CD8-positive, alpha-beta memory T cell (primary cell): ENCODE measurements at regions not wholly inside any gene's neighbourhood (a gene's known extent, or its start where the extent isn't known, plus 50 kb on each side); places are given as distances from the start of the nearest gene placed in this dataset.

Source experiments
- CTCF ChIA-PET: fragments of 350-600 bp; sonication (Branson Sonifier 250); formaldehyde crosslinking; loops from one replicate; lab custom pipeline; 2021; ENCODE audit warnings: antibody characterized with exemption; lab: Charles Lee
- POLR2A ChIA-PET: fragments of 350-600 bp; sonication (Branson Sonifier 250); formaldehyde crosslinking; loops from one replicate; lab custom pipeline; 2021; ENCODE audit warnings: antibody characterized with exemption; lab: Charles Lee
- DNase-seq, 5 donors: peaks; one replicate each; pipeline versions ENCODE4 v3.0.0 to v3.0.0-alpha.2; 2020 to 2022; ENCODE audit warnings: mixed read lengths in 1 of 5
- H3K27ac ChIP-seq: one replicate; pipeline ENCODE4 v1.7.0; 2013; ENCODE audit warnings: low read depth, mild to moderate bottlenecking, low read length, moderate library complexity
- H3K27me3 ChIP-seq: 2 replicates; pipeline ENCODE4 v1.7.0; 2013; ENCODE audit warnings: low read length, mild to moderate bottlenecking; ENCODE audit not compliant: insufficient read depth, poor library complexity, severe bottlenecking
- H3K36me3 ChIP-seq: 2 replicates; pipeline ENCODE4 v1.7.0; 2013; ENCODE audit warnings: mild to moderate bottlenecking, low read length, moderate library complexity; ENCODE audit not compliant: insufficient read depth
- H3K4me1 ChIP-seq: 2 replicates; pipeline ENCODE4 v1.7.0; 2013; ENCODE audit warnings: mild to moderate bottlenecking, low read length, moderate library complexity; ENCODE audit not compliant: insufficient read depth
- H3K4me3 ChIP-seq: 2 replicates; pipeline ENCODE4 v1.7.0; 2013; ENCODE audit warnings: mild to moderate bottlenecking, low read length
- H3K9me3 ChIP-seq: 2 replicates; pipeline ENCODE4 v1.7.0; 2013; ENCODE audit warnings: mild to moderate bottlenecking, low read length
- H3K27ac Mint-ChIP-seq, 8 donors: one replicate each; pipeline ENCODE4 v1.8.0; 2020 to 2021; ENCODE audit warnings: mixed read lengths in 8 of 8, mild to moderate bottlenecking in 6 of 8, inconsistent platforms in 3 of 8, moderate library complexity in 3 of 8
- H3K27me3 Mint-ChIP-seq, 2 donors: one replicate each; pipeline ENCODE4 v1.8.0; 2020 to 2021; ENCODE audit warnings: mixed read lengths in 2 of 2, mild to moderate bottlenecking in 1 of 2, moderate library complexity in 1 of 2
- H3K36me3 Mint-ChIP-seq, 3 donors: one replicate each; pipeline ENCODE4 v1.8.0; 2020 to 2021; ENCODE audit warnings: mixed read lengths in 3 of 3, inconsistent platforms in 1 of 3, mild to moderate bottlenecking in 1 of 3
- H3K4me1 Mint-ChIP-seq, 3 donors: one replicate each; pipeline ENCODE4 v1.8.0; 2020 to 2021; ENCODE audit warnings: mixed read lengths in 3 of 3, inconsistent platforms in 1 of 3, mild to moderate bottlenecking in 1 of 3
- H3K4me3 Mint-ChIP-seq, 7 donors: one replicate each; pipeline ENCODE4 v1.8.0; 2020 to 2021; ENCODE audit warnings: mixed read lengths in 7 of 7, mild to moderate bottlenecking in 6 of 7, moderate library complexity in 4 of 7, inconsistent platforms in 2 of 7
- H3K9me3 Mint-ChIP-seq, 5 donors: one replicate each; pipeline ENCODE4 v1.8.0; 2020 to 2022; ENCODE audit warnings: mixed read lengths in 5 of 5, mild to moderate bottlenecking in 3 of 5, moderate library complexity in 2 of 5, inconsistent platforms in 1 of 5

GRCh38 chr18:76208678-76209306 is 286.2 kb downstream of the ZNF516 start:
- DNase-seq, result no peak
- H3K4me1 Mint-ChIP-seq, result peaks cover 0 to 2% (median 0%) of the 10 kb centered on the region in 3 donors
- Histone ChIP-seq H3K36me3 (no peaks in the 10 kb centered on the region), H3K27ac (no peak overlapping the region), H3K9me3 (no peaks in the 10 kb centered on the region), H3K4me1 (peaks cover 12% of the 10 kb centered on the region), H3K27me3 (no peaks in the 10 kb centered on the region), H3K4me3 (no peak overlapping the region)
- no peaks in the 10 kb centered on the region for H3K36me3 Mint-ChIP-seq
- ChIA-PET POLR2A (no interaction called here), CTCF (no interaction called here)
- no peak overlapping the region for H3K27ac Mint-ChIP-seq
- peaks cover 0 to 4% of the 10 kb centered on the region in 2 donors for H3K27me3 Mint-ChIP-seq
- no peak overlapping the region for H3K4me3 Mint-ChIP-seq
- H3K9me3 Mint-ChIP-seq, result peaks cover 0 to 2% (median 0%) of the 10 kb centered on the region in 5 donors

GRCh38 chr18:76205906-76206305 is 289.1 kb downstream of the ZNF516 start:
- Mint-ChIP-seq H3K9me3 (peaks cover 0 to 6% (median 0%) of the 10 kb centered on the region in 5 donors), H3K27ac (no peak overlapping the region), H3K4me1 (no peaks in the 10 kb centered on the region), H3K4me3 (no peak overlapping the region), H3K27me3 (peaks cover 0 to 2% of the 10 kb centered on the region in 2 donors), H3K36me3 (no peaks in the 10 kb centered on the region)
- Histone ChIP-seq H3K4me3 (no peak overlapping the region), H3K27ac (no peak overlapping the region), H3K9me3 (no peaks in the 10 kb centered on the region), H3K27me3 (no peaks in the 10 kb centered on the region), H3K4me1 (no peaks in the 10 kb centered on the region), H3K36me3 (no peaks in the 10 kb centered on the region)
- CTCF ChIA-PET, result no interaction called here
- POLR2A ChIA-PET, result no interaction called here
- DNase-seq, result no peak

GRCh38 chr18:76203552-76203951 is 291.5 kb downstream of the ZNF516 start:
- H3K9me3 ChIP-seq, result no peaks in the 10 kb centered on the region
- Mint-ChIP-seq H3K9me3 (peaks cover 0 to 6% (median 0%) of the 10 kb centered on the region in 5 donors), H3K4me1 (no peaks in the 10 kb centered on the region), H3K27me3 (no peaks in the 10 kb centered on the region), H3K36me3 (no peaks in the 10 kb centered on the region), H3K27ac (no peak overlapping the region), H3K4me3 (no peak overlapping the region)
- ChIA-PET CTCF (no interaction called here), POLR2A (no interaction called here)
- no peaks in the 10 kb centered on the region for H3K4me1 ChIP-seq
- H3K4me3 ChIP-seq, result no peak overlapping the region
- no peak for DNase-seq
- H3K27me3 ChIP-seq, result no peaks in the 10 kb centered on the region
- no peak overlapping the region for H3K27ac ChIP-seq
- no peaks in the 10 kb centered on the region for H3K36me3 ChIP-seq

GRCh38 chr18:76202322-76202721 is 292.7 kb downstream of the ZNF516 start:
- Histone ChIP-seq H3K27me3 (no peaks in the 10 kb centered on the region), H3K36me3 (no peaks in the 10 kb centered on the region), H3K9me3 (no peaks in the 10 kb centered on the region), H3K4me1 (no peaks in the 10 kb centered on the region), H3K4me3 (no peak overlapping the region), H3K27ac (no peak overlapping the region)
- Mint-ChIP-seq H3K27me3 (no peaks in the 10 kb centered on the region), H3K36me3 (no peaks in the 10 kb centered on the region), H3K9me3 (peaks cover 0 to 6% (median 0%) of the 10 kb centered on the region in 5 donors), H3K4me3 (no peak overlapping the region), H3K27ac (no peak overlapping the region), H3K4me1 (no peaks in the 10 kb centered on the region)
- ChIA-PET POLR2A (no interaction called here), CTCF (no interaction called here)
- no peak for DNase-seq

- H3K27ac ChIP-seq, result no peak overlapping the region
- H3K4me1 ChIP-seq, result no peaks in the 10 kb centered on the region
- Mint-ChIP-seq H3K27ac (no peak overlapping the region), H3K27me3 (peaks cover 0 to 6% of the 10 kb centered on the region in 2 donors), H3K36me3 (no peaks in the 10 kb centered on the region), H3K9me3 (peaks cover 0 to 2% (median 0%) of the 10 kb centered on the region in 5 donors), H3K4me1 (no peaks in the 10 kb centered on the region), H3K4me3 (no peak overlapping the region)
- H3K36me3 ChIP-seq, result no peaks in the 10 kb centered on the region
- no peak overlapping the region for H3K4me3 ChIP-seq
- no peak for DNase-seq
- ChIA-PET CTCF (no interaction called here), POLR2A (no interaction called here)
- H3K9me3 ChIP-seq, result no peaks in the 10 kb centered on the region
- no peaks in the 10 kb centered on the region for H3K27me3 ChIP-seq
Observed at GRCh38 chr18:76195601-76196000, 299.4 kb downstream of the ZNF516 start.

GRCh38 chr18:76188097-76188496 is 306.9 kb downstream of the ZNF516 start:
- Mint-ChIP-seq H3K27me3 (peaks cover 0 to 3% of the 10 kb centered on the region in 2 donors), H3K9me3 (peaks cover 0 to 8% (median 4%) of the 10 kb centered on the region in 5 donors), H3K4me1 (no peaks in the 10 kb centered on the region), H3K27ac (no peak overlapping the region), H3K4me3 (no peak overlapping the region), H3K36me3 (no peaks in the 10 kb centered on the region)
- Histone ChIP-seq H3K27ac (no peak overlapping the region), H3K4me1 (no peaks in the 10 kb centered on the region), H3K27me3 (no peaks in the 10 kb centered on the region), H3K9me3 (no peaks in the 10 kb centered on the region), H3K4me3 (no peak overlapping the region), H3K36me3 (no peaks in the 10 kb centered on the region)
- no peak for DNase-seq
- ChIA-PET POLR2A (no interaction called here), CTCF (no interaction called here)

GRCh38 chr18:76179257-76179656 is 315.8 kb downstream of the ZNF516 start:
- Mint-ChIP-seq H3K27ac (no peak overlapping the region), H3K36me3 (no peaks in the 10 kb centered on the region), H3K4me3 (no peak overlapping the region), H3K9me3 (peaks cover 0 to 2% (median 0%) of the 10 kb centered on the region in 5 donors), H3K27me3 (no peaks in the 10 kb centered on the region), H3K4me1 (no peaks in the 10 kb centered on the region)
- no peaks in the 10 kb centered on the region for H3K36me3 ChIP-seq
- H3K4me3 ChIP-seq, result no peak overlapping the region
- H3K4me1 ChIP-seq, result no peaks in the 10 kb centered on the region
- no peaks in the 10 kb centered on the region for H3K27me3 ChIP-seq
- CTCF ChIA-PET, result no interaction called here
- no peak overlapping the region for H3K27ac ChIP-seq
- no peak for DNase-seq
- POLR2A ChIA-PET, result no interaction called here
- H3K9me3 ChIP-seq, result no peaks in the 10 kb centered on the region

- H3K36me3 ChIP-seq, result no peaks in the 10 kb centered on the region
Observed at GRCh38 chr18:76177160-76177559, 317.9 kb downstream of the ZNF516 start.

More at GRCh38 chr18:76177160-76177559, 317.9 kb downstream of the ZNF516 start:
- no peak overlapping the region for H3K27ac ChIP-seq
- no peak for DNase-seq
- H3K9me3 ChIP-seq, result no peaks in the 10 kb centered on the region
- H3K4me1 ChIP-seq, result no peaks in the 10 kb centered on the region
- H3K4me3 ChIP-seq, result no peak overlapping the region
- H3K27me3 ChIP-seq, result no peaks in the 10 kb centered on the region
- H3K27ac Mint-ChIP-seq, result no peak overlapping the region
- H3K4me3 Mint-ChIP-seq, result no peak overlapping the region
- H3K9me3 Mint-ChIP-seq, result peaks cover 0 to 2% (median 0%) of the 10 kb centered on the region in 5 donors
- no peaks in the 10 kb centered on the region for H3K36me3 Mint-ChIP-seq
- H3K4me1 Mint-ChIP-seq, result no peaks in the 10 kb centered on the region
- ChIA-PET POLR2A (no interaction called here), CTCF (no interaction called here)
- H3K27me3 Mint-ChIP-seq, result no peaks in the 10 kb centered on the region
